Fibroblast of lung (primary cell): ENCODE measurements at regions not wholly inside any gene's neighbourhood (a gene's known extent, or its start where the extent isn't known, plus 50 kb on each side); places are given as distances from the start of the nearest gene placed in this dataset.

Experiments used
- EZH2 ChIP-seq: IDR thresholded peaks from 2 replicates; pipeline ENCODE4 v1.5.1; 2012; ENCODE audit warnings: low read length, control low read depth, mild to moderate bottlenecking; ENCODE audit errors: missing control alignments
- TF ChIP-seq, protein P1 (sequence below), 2 donors: IDR thresholded peaks in 1 of 2; conservative IDR thresholded peaks in 1 of 2; 1 replicate in 1 of 2; 2 replicates in 1 of 2; pipeline ENCODE4 v1.5.1; 2011 to 2012; ENCODE audit warnings: low read length in 2 of 2, control low read depth in 1 of 2, inconsistent platforms in 1 of 2, low read depth in 1 of 2, mild to moderate bottlenecking in 1 of 2

DNA sequence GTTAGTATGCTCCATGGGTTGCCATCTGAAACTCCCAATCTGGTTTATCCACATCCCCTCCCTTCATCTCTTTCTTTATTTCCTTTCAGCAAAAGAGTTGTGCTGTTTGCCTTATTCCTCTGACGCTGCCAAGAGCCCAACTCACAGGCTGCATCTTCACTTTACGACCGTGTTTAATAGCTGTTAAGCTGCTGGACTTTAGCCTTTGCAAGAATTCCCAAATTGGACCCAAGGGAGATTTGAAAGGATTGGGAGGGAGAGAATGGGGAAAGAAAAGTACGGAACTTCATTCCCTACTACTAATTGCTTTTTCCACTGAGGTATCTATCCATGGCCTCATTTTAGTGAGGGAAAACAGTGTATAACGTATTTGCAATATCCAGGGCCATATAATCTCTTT, 263.4 kb upstream of the MEIS1 start:
- TF ChIP-seq, protein P1, sequence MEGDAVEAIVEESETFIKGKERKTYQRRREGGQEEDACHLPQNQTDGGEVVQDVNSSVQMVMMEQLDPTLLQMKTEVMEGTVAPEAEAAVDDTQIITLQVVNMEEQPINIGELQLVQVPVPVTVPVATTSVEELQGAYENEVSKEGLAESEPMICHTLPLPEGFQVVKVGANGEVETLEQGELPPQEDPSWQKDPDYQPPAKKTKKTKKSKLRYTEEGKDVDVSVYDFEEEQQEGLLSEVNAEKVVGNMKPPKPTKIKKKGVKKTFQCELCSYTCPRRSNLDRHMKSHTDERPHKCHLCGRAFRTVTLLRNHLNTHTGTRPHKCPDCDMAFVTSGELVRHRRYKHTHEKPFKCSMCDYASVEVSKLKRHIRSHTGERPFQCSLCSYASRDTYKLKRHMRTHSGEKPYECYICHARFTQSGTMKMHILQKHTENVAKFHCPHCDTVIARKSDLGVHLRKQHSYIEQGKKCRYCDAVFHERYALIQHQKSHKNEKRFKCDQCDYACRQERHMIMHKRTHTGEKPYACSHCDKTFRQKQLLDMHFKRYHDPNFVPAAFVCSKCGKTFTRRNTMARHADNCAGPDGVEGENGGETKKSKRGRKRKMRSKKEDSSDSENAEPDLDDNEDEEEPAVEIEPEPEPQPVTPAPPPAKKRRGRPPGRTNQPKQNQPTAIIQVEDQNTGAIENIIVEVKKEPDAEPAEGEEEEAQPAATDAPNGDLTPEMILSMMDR (conservative IDR thresholded peaks at IDR 0.05 in 1 of 2, IDR thresholded peaks at IDR 0.05 in 1 of 2; ENCODE audit: low read depth in 1 of 2, low read length in 2 of 2): no peak
- no peak for TF ChIP-seq EZH2
